GM12892 (cell line): ENCODE measurements at regions not wholly inside any gene's neighbourhood (a gene's known extent, or its start where the extent isn't known, plus 50 kb on each side); places are given as distances from the start of the nearest gene placed in this dataset.

Experiments used
- POLR2A ChIP-seq: IDR thresholded peaks from 2 replicates; pipeline ENCODE4 v1.6.1; 2011; ENCODE audit warnings: low read depth, low read length, control low read depth
- POLR2AphosphoS5 ChIP-seq: IDR thresholded peaks from 2 replicates; pipeline ENCODE4 v1.6.1; 2011; ENCODE audit warnings: low read depth, low read length, control low read depth
- TAF1 ChIP-seq: IDR thresholded peaks from 2 replicates; pipeline ENCODE4 v1.6.1; 2011; ENCODE audit warnings: low read depth, mild to moderate bottlenecking, control low read depth, low read length, borderline replicate concordance

DNA sequence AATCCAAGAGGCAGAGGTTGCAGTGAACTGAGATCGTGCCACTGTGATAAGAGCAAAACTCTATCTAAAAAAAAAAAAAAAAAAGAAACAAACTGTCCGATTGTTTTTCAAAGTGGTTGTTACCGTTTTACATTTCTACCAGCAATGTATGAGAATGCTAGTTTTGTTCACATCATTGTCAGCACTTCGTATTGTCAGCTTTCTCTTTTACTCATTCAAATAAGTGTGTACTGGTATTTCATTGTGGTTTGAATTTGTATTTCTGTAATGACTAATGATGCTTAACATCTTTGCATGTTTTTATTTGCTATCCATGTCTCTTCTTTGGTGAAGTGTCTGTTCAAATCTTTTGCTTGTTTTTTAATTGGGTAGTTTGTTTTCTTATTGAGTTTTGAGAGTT is 65.8 kb downstream of the GPR101 start:
- no peak for TF ChIP-seq POLR2AphosphoS5
- no peak for TF ChIP-seq POLR2A
- no peak for TF ChIP-seq TAF1
